HuH-7 (cell line): ENCODE measurements at regions not wholly inside any gene's neighbourhood (a gene's known extent, or its start where the extent isn't known, plus 50 kb on each side); places are given as distances from the start of the nearest gene placed in this dataset.

Source experiments
- DNase-seq: peaks from one replicate; pipeline ENCODE4 v3.0.0; 2011; ENCODE audit warnings: low spot score

- DNase-seq = no peak
These were observed 1471.1 kb downstream of the TBC1D22A start for GRCh38 chr22:48233586-48233985.

GRCh38 chr22:48228468-48228867 lies 1466.0 kb downstream of the TBC1D22A start:
- DNase-seq = no peak

GRCh38 chr22:48227341-48228018 lies 1465.0 kb downstream of the TBC1D22A start:
- no peak for DNase-seq

GRCh38 chr22:48226026-48227013 lies 1463.9 kb downstream of the TBC1D22A start:
- DNase-seq = no peak

GRCh38 chr22:48224332-48224731 lies 1461.9 kb downstream of the TBC1D22A start:
- DNase-seq = no peak

- DNase-seq = no peak
These were observed 1461.2 kb downstream of the TBC1D22A start for GRCh38 chr22:48223488-48224190.

- DNase-seq = no peak
These were observed 1460.5 kb downstream of the TBC1D22A start for GRCh38 chr22:48222742-48223487.

GRCh38 chr22:48218889-48219420 lies 1456.5 kb downstream of the TBC1D22A start:
- DNase-seq = no peak

- no peak for DNase-seq
These were observed 1455.1 kb downstream of the TBC1D22A start for GRCh38 chr22:48217596-48217995.

GRCh38 chr22:48212727-48213126 lies 1450.3 kb downstream of the TBC1D22A start:
- DNase-seq = no peak

- no peak for DNase-seq
These were observed 1448.4 kb downstream of the TBC1D22A start for GRCh38 chr22:48210812-48211211.

- no peak for DNase-seq
These were observed 1447.7 kb downstream of the TBC1D22A start for GRCh38 chr22:48210198-48210580.

GRCh38 chr22:48209473-48210197 lies 1447.2 kb downstream of the TBC1D22A start:
- DNase-seq = no peak

- no peak for DNase-seq
These were observed 1446.4 kb downstream of the TBC1D22A start for GRCh38 chr22:48208894-48209293.

GRCh38 chr22:48207919-48208535 lies 1445.6 kb downstream of the TBC1D22A start:
- no peak for DNase-seq

- no peak for DNase-seq
These were observed 1443.3 kb downstream of the TBC1D22A start for GRCh38 chr22:48205790-48206189.

GRCh38 chr22:48205161-48205560 lies 1442.7 kb downstream of the TBC1D22A start:
- DNase-seq = no peak

- no peak for DNase-seq
These were observed 1441.8 kb downstream of the TBC1D22A start for GRCh38 chr22:48204296-48204695.

GRCh38 chr22:48199667-48200066 lies 1437.2 kb downstream of the TBC1D22A start:
- no peak for DNase-seq
